Brain microvascular endothelial cell (primary cell): ENCODE measurements at regions not wholly inside any gene's neighbourhood (a gene's known extent, or its start where the extent isn't known, plus 50 kb on each side); places are given as distances from the start of the nearest gene placed in this dataset.

Experiments
- DNase-seq: peaks from one replicate; pipeline ENCODE4 v3.0.0-alpha.2; 2020
- H3K27ac ChIP-seq: fragments of 250-450 bp; sonication (Bioruptor Pico); 2 replicates; pipeline ENCODE4 v1.5.1; 2020; ENCODE audit warnings: mild to moderate bottlenecking, moderate library complexity
- H3K27me3 ChIP-seq: fragments of 250-450 bp; sonication (Bioruptor Pico); replicated peaks from 2 replicates; pipeline ENCODE4 v1.5.1; 2020; ENCODE audit warnings: mild to moderate bottlenecking
- H3K36me3 ChIP-seq: fragments of 250-450 bp; sonication (Bioruptor Pico); replicated peaks from 2 replicates; pipeline ENCODE4 v1.5.1; 2020; ENCODE audit warnings: mild to moderate bottlenecking
- H3K4me3 ChIP-seq: 2 replicates; pipeline ENCODE4 v1.5.1; 2011; ENCODE audit warnings: low read depth, mild to moderate bottlenecking, control low read depth, low read length, moderate library complexity
- CTCF ChIP-seq: IDR thresholded peaks from 2 replicates; pipeline ENCODE4 v1.5.1; 2011; ENCODE audit warnings: low read depth, mild to moderate bottlenecking, moderate library complexity, low read length, control low read depth, inconsistent platforms; ENCODE audit errors: missing control alignments
- in situ Hi-C: cut with HindIII; loops from 2 replicates; pipeline ENCODE4 v1.10.0; 2017; ENCODE audit warnings: low sequenced_read_pairs, low pct_ligation_motif_present

DNA sequence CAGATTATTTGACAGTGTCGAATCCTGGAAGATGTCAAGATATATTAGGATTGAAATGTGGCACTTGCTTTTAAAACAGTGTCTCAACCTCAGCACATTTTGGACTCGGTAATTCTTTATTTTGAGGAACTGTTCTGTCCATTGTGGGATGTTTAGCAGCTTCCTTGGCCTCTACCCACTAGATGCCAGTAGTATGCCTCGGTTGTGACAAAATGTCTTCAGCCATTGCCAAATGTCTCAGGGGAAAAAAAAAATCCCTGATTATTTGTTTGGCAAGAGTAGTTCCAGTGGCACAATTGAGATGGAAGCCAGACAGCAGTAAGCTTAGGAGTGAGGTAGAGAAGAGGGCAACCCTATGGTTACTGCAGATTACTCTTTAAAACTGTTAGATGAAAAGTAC is 694.5 kb upstream of the RIOK2 start:
- H3K36me3 ChIP-seq, result no peaks in the 10 kb centered on the region
- in situ Hi-C loops, result no loop called here
- H3K27ac ChIP-seq, result no peak overlapping the region
- no peaks in the 10 kb centered on the region for H3K27me3 ChIP-seq
- no peak overlapping the region for H3K4me3 ChIP-seq
- no peak for TF ChIP-seq CTCF
- no peak for DNase-seq

DNA sequence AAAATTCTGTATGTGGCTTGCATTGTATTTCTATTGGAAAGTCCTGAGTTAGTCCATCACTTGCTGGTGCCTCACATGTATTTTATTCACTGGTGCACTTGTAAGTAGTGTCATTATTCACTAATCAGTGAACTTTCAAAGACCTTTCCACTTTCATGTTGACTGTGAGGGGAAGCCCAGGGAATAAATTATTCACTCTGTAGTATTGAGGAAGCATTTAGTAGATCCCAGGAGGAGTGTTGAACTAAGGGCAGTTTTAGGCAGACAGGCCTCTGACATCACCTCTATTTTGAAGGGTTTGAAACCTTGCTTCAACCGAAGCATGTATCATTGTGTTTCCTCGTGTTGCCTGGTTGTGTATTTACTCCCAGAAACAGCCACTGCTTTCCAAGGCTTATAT is 705.4 kb upstream of the RIOK2 start:
- no peak for DNase-seq
- Histone ChIP-seq H3K4me3 (no peak overlapping the region), H3K36me3 (no peaks in the 10 kb centered on the region), H3K27me3 (no peaks in the 10 kb centered on the region), H3K27ac (no peak overlapping the region)
- in situ Hi-C loops, result no loop called here
- no peak for TF ChIP-seq CTCF

DNA sequence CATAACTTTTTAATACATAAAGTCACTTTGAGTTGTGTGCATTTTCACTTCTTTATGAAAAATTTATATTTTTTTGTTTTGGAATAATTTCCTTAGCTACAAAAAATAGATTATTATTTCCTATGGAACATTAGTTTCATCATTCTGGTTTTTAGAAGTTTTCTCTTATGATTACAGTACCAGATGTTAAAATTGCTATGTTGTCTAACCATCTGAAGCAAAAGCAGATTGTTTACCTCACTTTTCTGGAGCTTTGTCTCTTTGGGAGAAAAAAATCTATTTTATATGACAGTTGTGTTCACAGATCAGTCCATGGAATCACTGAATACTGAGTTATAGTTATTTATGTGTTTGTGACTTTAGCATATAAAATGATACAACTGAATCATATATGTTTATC is 708.9 kb upstream of the RIOK2 start:
- TF ChIP-seq CTCF, result no peak
- DNase-seq, result no peak
- Histone ChIP-seq H3K36me3 (no peaks in the 10 kb centered on the region), H3K27ac (no peak overlapping the region), H3K27me3 (no peaks in the 10 kb centered on the region), H3K4me3 (no peak overlapping the region)
- in situ Hi-C loops, result no loop called here

DNA sequence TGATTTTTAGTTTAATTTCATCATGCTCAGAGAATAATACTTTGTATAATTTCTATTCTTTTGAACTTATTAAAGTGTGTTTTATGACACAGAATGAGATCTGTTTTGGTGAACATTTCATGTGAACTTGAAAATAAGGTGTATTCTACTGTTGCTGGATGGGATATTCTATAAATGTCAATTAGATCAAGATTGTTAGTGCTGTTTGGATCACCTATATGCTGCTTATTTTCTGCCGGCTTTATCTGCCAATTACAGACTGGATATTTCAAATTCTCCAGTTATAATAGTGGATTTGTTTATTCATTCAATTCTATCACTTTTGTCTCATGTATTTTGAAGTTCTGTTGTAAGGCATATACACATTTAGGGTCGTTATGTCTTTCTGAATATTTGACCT is 720.7 kb upstream of the RIOK2 start:
- Histone ChIP-seq H3K27ac (no peak overlapping the region), H3K36me3 (no peaks in the 10 kb centered on the region), H3K4me3 (no peak overlapping the region), H3K27me3 (no peaks in the 10 kb centered on the region)
- in situ Hi-C loops, result no loop called here
- no peak for DNase-seq
- no peak for TF ChIP-seq CTCF

- no peak overlapping the region for H3K4me3 ChIP-seq
- H3K36me3 ChIP-seq, result no peaks in the 10 kb centered on the region
- no peak for TF ChIP-seq CTCF
- no peak for DNase-seq
- H3K27me3 ChIP-seq, result no peaks in the 10 kb centered on the region
- in situ Hi-C loops, result no loop called here
- no peak overlapping the region for H3K27ac ChIP-seq
Observed at GRCh38 chr5:97906135-97906534, 723.1 kb upstream of the RIOK2 start.

- no peaks in the 10 kb centered on the region for H3K27me3 ChIP-seq
- H3K4me3 ChIP-seq, result no peak overlapping the region
- DNase-seq, result no peak
- no peak overlapping the region for H3K27ac ChIP-seq
- no peaks in the 10 kb centered on the region for H3K36me3 ChIP-seq
- TF ChIP-seq CTCF, result no peak
- in situ Hi-C loops, result no loop called here
Observed at GRCh38 chr5:97907646-97908400, 724.8 kb upstream of the RIOK2 start.
